GM18519 (cell line): ENCODE measurements at regions not wholly inside any gene's neighbourhood (a gene's known extent, or its start where the extent isn't known, plus 50 kb on each side); places are given as distances from the start of the nearest gene placed in this dataset.
"Not testable (repeated sequence)": the region's sequence is repeated elsewhere in the genome, so short reads cannot be mapped to it uniquely, and the experiment has no call there.

Source experiments
- ATAC-seq: cut with Tn5 transposase; IDR thresholded peaks from one replicate; pipeline ENCODE4 v1.9.1; 2021; ENCODE audit warnings: mild to moderate bottlenecking, moderate library complexity; ENCODE audit not compliant: unreplicated experiment, low FRiP score

DNA sequence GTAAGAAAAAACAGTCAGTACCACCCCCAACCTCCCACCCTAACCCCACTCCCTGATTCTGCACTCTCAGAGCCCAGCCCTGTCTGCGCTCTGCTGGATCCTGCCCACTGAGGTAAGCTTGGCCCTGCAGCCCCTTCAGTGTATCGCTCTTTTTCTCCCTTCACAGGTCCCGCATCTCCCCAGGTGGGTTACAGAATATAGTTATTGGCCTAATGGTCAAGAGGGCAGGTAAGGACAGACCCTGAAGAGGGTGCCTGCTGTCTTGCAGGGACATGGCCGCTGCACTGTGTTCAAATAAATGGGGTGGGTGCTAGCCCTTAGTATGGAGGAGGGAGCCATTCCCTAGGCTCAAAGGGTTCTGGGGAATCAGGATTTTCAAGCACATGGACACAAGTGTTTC lies 135.7 kb downstream of the ADSS2 start:
- no peak for ATAC-seq

GRCh38 chr1:244316407-244316806 lies 135.3 kb downstream of the ADSS2 start:
- ATAC-seq: no peak

DNA sequence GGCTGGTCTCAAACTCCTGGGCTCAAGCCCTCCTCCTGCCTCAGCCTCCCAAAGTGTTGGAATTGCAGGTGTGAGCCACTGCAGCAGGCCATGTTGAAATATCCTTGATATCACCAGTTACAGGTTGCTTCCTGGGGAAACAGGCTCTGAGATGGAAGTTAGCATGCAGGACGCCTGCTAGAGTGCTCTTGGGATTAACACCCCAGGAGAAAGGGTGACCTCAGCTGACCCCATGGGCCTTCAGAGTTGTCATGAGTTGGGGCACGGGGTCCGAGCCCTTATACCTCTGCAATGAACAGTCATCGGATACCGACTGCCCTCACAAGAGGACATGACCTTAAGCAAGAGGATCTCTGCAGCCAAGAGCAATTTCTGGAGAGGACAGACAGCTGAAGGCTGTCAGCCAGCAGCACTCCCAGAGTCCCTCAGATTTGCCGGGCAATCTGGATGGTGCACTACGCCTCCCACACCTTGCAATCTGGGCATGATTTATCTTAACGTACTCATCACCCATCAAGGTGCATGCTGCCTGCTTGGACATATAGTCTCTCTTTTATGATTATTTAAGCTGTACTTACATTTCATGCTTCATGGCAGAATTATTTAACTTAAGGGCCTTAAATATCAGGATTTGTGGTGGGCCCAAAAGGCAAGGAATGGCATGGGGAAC lies 134.6 kb downstream of the ADSS2 start:
- no peak for ATAC-seq

DNA sequence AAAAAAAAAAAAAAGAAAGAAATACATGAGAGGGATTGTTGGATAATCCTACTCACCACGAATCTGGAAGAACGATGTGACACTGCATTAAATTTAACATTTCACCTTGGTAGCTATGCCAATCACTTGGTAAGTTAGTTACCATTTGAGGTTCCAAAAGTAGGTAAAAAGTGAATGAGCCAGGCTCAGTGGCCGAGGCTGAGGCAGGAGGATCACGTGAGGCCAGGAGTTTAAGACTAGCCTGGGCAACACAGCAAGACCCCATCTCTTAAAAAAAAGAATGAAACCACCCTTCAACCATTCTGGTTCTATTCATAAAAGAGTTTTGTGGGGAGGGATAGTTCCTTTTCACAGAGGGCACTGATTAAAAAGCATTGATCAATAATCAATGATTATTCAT lies 133.6 kb downstream of the ADSS2 start:
- no peak for ATAC-seq

DNA sequence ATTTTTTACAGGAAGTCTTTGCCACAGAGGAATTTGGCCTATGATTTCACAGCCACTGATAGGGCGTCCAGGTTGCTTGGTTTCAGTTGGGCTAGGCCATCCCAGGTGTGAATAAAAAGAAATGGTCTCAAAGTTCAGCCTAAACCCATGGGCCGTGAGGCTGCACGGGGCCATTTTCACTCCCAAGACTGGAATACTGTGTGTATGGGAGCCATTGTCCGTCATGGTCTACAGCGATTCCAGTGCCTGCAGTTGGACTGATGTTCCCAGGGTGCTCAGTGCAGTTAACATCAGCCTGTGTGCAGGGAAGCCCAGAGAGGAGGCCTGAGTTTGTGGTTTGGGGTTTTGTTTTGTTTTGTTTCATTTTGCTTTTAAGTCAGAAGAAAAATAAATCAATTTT lies 133.2 kb downstream of the ADSS2 start:
- no peak for ATAC-seq

GRCh38 chr1:244319283-244320132 lies 132.2 kb downstream of the ADSS2 start:
- ATAC-seq: peak; percentile 58

- ATAC-seq: no peak
Observed at GRCh38 chr1:244322181-244322580, 129.5 kb downstream of the ADSS2 start.

DNA sequence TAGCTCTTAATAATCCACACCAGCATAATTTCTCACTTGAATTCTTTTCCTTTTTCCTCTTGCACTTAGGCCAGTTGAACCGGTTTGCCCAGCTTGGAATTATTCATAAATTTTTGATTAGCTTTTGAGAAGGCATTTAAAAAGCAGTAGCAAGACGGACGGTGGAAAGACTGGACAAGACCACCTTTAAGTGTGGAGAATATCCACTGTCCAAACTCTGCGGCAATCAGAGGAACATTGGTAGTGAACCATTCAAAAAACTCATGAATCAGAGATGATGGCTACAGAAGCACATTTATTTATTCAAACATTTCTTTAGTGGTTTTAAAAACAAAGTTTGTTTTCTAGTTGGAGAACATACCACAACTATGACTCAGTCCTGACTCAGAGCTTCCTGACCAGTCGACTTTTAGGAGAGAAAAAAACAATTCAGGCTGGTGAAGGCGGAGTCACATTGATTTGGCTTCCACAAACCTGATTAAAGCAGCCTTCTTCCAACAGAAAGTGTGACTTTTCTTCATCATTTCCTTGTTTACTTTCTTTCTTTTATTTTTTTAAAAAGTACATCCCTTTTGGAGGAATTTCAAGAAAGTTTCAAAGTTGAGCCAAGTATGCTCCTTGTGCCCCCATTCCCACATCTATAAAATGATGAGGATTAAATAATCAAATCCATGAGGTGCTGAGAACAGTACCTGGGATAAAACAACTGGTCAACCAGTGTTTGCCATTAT lies 128.8 kb downstream of the ADSS2 start:
- ATAC-seq: no peak

DNA sequence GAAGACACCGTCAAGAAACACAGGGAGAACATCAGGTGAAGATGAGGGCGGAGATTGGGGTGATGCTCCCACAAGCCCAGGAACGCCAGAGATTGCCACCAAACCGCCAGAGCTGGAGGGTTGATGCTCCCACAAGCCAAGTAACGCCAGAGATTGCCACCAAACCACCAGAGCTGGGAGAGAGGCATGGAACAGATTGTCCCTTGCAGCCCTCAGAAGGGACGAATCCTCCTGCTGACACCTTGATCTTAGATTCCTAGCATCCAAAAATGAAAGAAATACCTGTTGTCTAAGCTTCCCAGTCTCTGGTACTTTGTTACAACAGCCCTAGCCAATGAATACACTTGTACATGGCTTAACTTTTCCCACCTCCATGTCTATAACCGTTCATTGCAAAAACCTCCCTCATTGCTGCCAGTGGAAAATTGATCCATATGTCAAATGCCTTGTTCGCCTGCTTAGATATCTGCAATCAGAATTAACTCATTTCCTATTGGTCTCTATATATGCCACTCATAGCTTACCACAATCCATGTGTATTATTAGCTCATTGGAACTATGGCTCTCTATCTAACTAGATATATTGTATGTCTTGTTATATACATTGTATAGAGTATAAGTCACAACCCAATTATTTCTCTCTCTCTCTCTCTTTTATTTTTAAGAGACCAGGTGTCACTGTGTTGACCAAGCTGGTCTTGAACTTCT lies 127.4 kb downstream of the ADSS2 start:
- no peak for ATAC-seq

DNA sequence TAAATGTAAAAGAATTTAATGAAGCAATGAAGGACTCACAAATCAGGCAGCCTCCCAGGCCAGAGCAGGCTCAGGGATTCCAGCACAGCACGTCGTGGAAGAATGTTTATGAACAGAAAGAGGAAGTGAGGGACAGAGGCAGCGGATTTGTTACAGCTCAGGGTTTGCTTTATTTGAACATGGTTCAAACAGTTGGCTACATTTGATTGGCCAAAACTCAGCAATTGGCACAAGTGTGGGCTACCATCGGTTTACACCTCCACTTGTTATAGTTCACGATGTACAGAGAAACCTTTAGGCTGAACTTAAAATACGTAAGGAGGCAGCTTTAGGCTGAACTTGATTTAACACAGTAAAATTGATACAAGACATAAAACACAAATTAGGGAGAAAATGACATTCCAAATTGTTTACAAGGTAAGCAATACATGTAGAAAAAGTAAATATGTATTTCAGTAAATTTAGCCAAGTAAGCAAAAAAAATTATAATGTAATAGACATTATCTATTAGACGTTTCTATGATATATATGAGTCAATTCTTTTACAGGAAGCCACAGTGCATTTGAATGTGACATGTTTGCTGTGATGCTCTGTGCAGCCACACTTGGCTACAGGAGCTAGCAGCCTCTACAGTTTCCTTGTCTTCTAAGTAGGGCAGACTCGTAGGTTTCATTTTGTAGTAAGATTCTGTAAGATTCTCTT lies 126.5 kb downstream of the ADSS2 start:
- ATAC-seq: peak; percentile 58

- no peak for ATAC-seq
Observed at GRCh38 chr1:244326757-244327156, 125.0 kb downstream of the ADSS2 start.

DNA sequence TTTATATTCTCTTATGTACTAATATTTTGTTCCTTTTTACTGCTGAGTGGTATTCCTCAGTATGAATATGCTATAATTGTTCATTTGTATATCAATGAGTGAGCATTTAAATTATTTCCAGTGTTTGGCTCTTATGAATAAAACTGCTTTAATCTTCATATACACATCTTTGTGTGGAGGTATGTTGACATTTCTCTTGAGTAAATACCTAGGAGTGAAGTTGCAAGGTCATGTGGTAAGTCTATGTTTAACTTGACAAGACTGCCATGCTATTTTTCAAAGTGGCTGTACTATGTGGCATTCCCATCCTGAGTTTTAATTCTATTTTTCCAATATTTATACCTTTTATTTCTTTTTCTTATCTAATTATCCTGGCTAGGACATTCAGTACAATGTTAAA lies 124.2 kb downstream of the ADSS2 start:
- ATAC-seq: no peak

GRCh38 chr1:244328476-244328875 lies 123.2 kb downstream of the ADSS2 start:
- no peak for ATAC-seq

GRCh38 chr1:244329591-244330317 lies 122.0 kb downstream of the ADSS2 start:
- no peak for ATAC-seq

GRCh38 chr1:244330318-244330625 lies 121.4 kb downstream of the ADSS2 start:
- no peak for ATAC-seq

DNA sequence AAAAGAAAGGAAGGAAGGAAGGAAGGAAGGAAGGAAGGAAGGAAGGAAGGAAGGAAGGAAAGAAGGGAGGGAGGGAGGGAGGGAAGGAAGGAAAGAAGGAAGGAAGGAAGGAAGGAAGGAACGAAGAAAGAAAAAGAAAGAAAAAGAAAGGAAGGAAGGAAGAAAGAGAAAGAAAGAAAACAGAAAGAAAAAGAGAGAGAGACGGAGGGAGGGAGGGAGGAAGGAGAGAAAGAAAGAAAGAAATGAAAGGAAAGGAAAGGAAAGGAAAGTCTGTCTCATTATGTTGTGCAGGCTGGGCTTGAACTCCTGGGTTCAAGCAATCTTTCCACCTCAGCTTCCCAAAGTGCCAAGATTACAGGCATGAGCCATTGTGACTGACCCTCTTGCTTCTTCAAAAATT lies 118.9 kb downstream of the ADSS2 start:
- ATAC-seq: not testable (repeated sequence)

GRCh38 chr1:244334315-244334714 lies 117.4 kb downstream of the ADSS2 start:
- not testable (repeated sequence) for ATAC-seq

DNA sequence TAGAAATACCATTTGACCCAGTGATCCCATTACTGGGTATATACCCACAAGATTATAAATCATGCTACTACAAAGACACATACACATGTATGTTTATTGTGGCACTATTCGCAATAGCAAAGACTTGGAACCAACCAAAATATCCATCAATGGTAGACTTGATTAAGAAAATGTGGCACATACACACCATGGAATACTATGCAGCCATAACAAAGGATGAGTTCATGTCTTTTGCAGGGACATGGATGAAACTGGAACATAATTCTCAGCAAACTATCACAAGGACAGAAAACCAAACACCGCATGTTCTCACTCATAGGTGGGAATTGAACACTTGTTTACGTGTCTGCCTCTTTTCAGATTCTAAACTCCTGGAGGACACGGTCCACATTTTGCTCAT lies 116.9 kb downstream of the ADSS2 start:
- ATAC-seq: not testable (repeated sequence)

DNA sequence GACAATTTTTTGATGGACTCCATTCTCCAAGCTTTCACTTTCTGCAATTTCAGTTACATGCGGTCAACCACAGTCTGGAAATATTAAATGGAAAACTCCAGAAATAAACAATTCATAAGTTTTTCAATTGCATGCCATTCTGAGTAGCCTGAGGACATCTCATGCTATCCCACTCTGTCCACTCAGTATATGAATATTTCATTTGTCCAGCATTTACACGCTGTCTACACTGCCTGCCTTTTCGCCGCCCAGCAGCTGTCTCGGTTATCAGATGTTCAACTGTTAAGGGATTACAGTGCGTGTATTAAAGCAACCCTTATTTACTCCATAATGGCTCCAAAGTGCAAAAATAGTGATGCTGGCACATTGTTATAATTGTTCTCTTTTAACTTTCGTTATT lies 116.3 kb downstream of the ADSS2 start:
- ATAC-seq: no peak
